HEK293 (cell line): ENCODE measurements at regions not wholly inside any gene's neighbourhood (a gene's known extent, or its start where the extent isn't known, plus 50 kb on each side); places are given as distances from the start of the nearest gene placed in this dataset.

ENCODE experiments used
- CTCF ChIA-PET: fragments of 350-600 bp; formaldehyde crosslinking; extraction: SDS; loops from one replicate; lab custom pipeline; 2021; ENCODE audit warnings: antibody characterized with exemption; lab: Yijun Ruan, JAX
- POLR2A ChIA-PET: fragments of 300-600 bp; formaldehyde crosslinking; extraction: SDS; loops from one replicate; lab custom pipeline; 2020; ENCODE audit warnings: antibody characterized with exemption, inconsistent platforms; lab: Yijun Ruan, JAX
- H3K27ac ChIP-seq: fragments of 200-500 bp; sonication (Bioruptor generic); 2 replicates; pipeline ENCODE4 v1.5.1; 2014; ENCODE audit warnings: low read depth, low read length, control low read depth, inconsistent platforms; ENCODE audit errors: extremely low read depth
- H3K36me3 ChIP-seq, 2 experiments: fragments of 200-500 bp in 1 of 2; sonication (Bioruptor generic) in 1 of 2; 1 replicate in 1 of 2; 2 replicates in 1 of 2; pipeline ENCODE4 v1.5.1; 2014 to 2017; ENCODE audit warnings: inconsistent platforms in 2 of 2, low read length in 2 of 2; ENCODE audit not compliant: control insufficient read depth in 2 of 2, insufficient read depth in 1 of 2
- H3K4me1 ChIP-seq: fragments of 200-500 bp; sonication (Bioruptor generic); 2 replicates; pipeline ENCODE4 v1.5.1; 2014; ENCODE audit warnings: mild to moderate bottlenecking, low read length, inconsistent platforms; ENCODE audit not compliant: control insufficient read depth, insufficient read depth
- H3K4me3 ChIP-seq: 2 replicates; pipeline ENCODE4 v1.5.1; 2011; ENCODE audit warnings: low read depth, mild to moderate bottlenecking, control low read depth, low read length, moderate library complexity
- H3K9me3 ChIP-seq: fragments of 200-500 bp; sonication (Bioruptor generic); 2 replicates; pipeline ENCODE4 v1.5.1; 2014; ENCODE audit warnings: low read depth, low read length, inconsistent platforms; ENCODE audit not compliant: control insufficient read depth, insufficient read depth
- AEBP2 ChIP-seq: fragments of 450-650 bp; formaldehyde crosslinking; IDR thresholded peaks from 2 replicates; pipeline ENCODE4 v1.5.1; 2016; ENCODE audit warnings: missing biosample characterization, missing genetic modification characterization, borderline replicate concordance
- BCL11B ChIP-seq: fragments of 450-650 bp; formaldehyde crosslinking; IDR thresholded peaks from 2 replicates; pipeline ENCODE4 v1.5.1; 2016; ENCODE audit warnings: low read depth, missing biosample characterization, missing genetic modification characterization
- FEZF1 ChIP-seq: fragments of 450-650 bp; formaldehyde crosslinking; IDR thresholded peaks from 2 replicates; pipeline ENCODE4 v1.5.1; 2016; ENCODE audit warnings: missing biosample characterization, missing genetic modification characterization
- HOXD13 ChIP-seq: sonication (generic); formaldehyde crosslinking; IDR thresholded peaks from 2 replicates; pipeline ENCODE4 v1.8.0; 2022; ENCODE audit warnings: missing genetic modification reagents, borderline replicate concordance
- KLF10 ChIP-seq: fragments of 450-650 bp; IDR thresholded peaks from 2 replicates; pipeline ENCODE4 v1.5.1; 2018; ENCODE audit warnings: missing biosample characterization, mild to moderate bottlenecking, missing genetic modification characterization
- KLF7 ChIP-seq: fragments of 450-650 bp; formaldehyde crosslinking; IDR thresholded peaks from 2 replicates; pipeline ENCODE4 v1.5.1; 2016; ENCODE audit warnings: missing biosample characterization, missing genetic modification characterization, borderline replicate concordance
- SCRT2 ChIP-seq: fragments of 450-650 bp; formaldehyde crosslinking; IDR thresholded peaks from 2 replicates; pipeline ENCODE4 v1.5.1; 2016; ENCODE audit warnings: missing biosample characterization, missing genetic modification characterization
- SP2 ChIP-seq: fragments of 450-650 bp; formaldehyde crosslinking; IDR thresholded peaks from 2 replicates; pipeline ENCODE4 v1.5.1; 2016; ENCODE audit warnings: missing biosample characterization, missing genetic modification characterization
- SP7 ChIP-seq: fragments of 450-650 bp; formaldehyde crosslinking; IDR thresholded peaks from 2 replicates; pipeline ENCODE4 v1.5.1; 2016; ENCODE audit warnings: missing biosample characterization, missing genetic modification characterization
- TSHZ1 ChIP-seq: fragments of 450-650 bp; formaldehyde crosslinking; IDR thresholded peaks from 2 replicates; pipeline ENCODE4 v1.5.1; 2016; ENCODE audit warnings: missing biosample characterization, missing genetic modification characterization, borderline replicate concordance
- ZNF132 ChIP-seq: fragments of 450-650 bp; formaldehyde crosslinking; IDR thresholded peaks from 2 replicates; pipeline ENCODE4 v1.5.1; 2017; ENCODE audit warnings: missing biosample characterization, missing genetic modification characterization, borderline replicate concordance
- ZNF169 ChIP-seq: fragments of 450-650 bp; formaldehyde crosslinking; IDR thresholded peaks from 2 replicates; pipeline ENCODE4 v1.5.1; 2016; ENCODE audit warnings: missing biosample characterization, missing genetic modification characterization
- ZNF292 ChIP-seq: fragments of 450-650 bp; formaldehyde crosslinking; IDR thresholded peaks from 2 replicates; pipeline ENCODE4 v1.5.1; 2016; ENCODE audit warnings: low read depth, missing biosample characterization, missing genetic modification characterization, borderline replicate concordance
- ZNF529 ChIP-seq: fragments of 450-650 bp; formaldehyde crosslinking; IDR thresholded peaks from 2 replicates; pipeline ENCODE4 v1.5.1; 2017; ENCODE audit warnings: missing genetic modification characterization, missing biosample characterization; ENCODE audit not compliant: insufficient replicate concordance
- ZNF571 ChIP-seq: fragments of 450-650 bp; formaldehyde crosslinking; IDR thresholded peaks from 2 replicates; pipeline ENCODE4 v1.5.0; 2017; ENCODE audit warnings: missing biosample characterization, missing genetic modification characterization
- ZNF623 ChIP-seq: fragments of 450-650 bp; formaldehyde crosslinking; IDR thresholded peaks from 2 replicates; pipeline ENCODE4 v1.5.1; 2016; ENCODE audit warnings: missing biosample characterization, missing genetic modification characterization
- ZNF677 ChIP-seq: fragments of 450-650 bp; IDR thresholded peaks from 2 replicates; pipeline ENCODE4 v1.5.0; 2018; ENCODE audit warnings: missing biosample characterization, mild to moderate bottlenecking, missing genetic modification characterization, moderate library complexity
- TF ChIP-seq, protein P1 (sequence below): fragments of 450-650 bp; formaldehyde crosslinking; IDR thresholded peaks from 2 replicates; pipeline ENCODE4; 2016; ENCODE audit warnings: missing biosample characterization, missing genetic modification characterization
- TF ChIP-seq, protein P2 (sequence below): fragments of 450-650 bp; formaldehyde crosslinking; IDR thresholded peaks from 2 replicates; pipeline ENCODE4 v1.5.1; 2017; ENCODE audit warnings: missing biosample characterization, missing genetic modification characterization
- TF ChIP-seq, protein P3 (sequence below): fragments of 450-650 bp; formaldehyde crosslinking; IDR thresholded peaks from 2 replicates; pipeline ENCODE4 v1.5.1; 2016; ENCODE audit warnings: missing biosample characterization, missing genetic modification characterization

DNA sequence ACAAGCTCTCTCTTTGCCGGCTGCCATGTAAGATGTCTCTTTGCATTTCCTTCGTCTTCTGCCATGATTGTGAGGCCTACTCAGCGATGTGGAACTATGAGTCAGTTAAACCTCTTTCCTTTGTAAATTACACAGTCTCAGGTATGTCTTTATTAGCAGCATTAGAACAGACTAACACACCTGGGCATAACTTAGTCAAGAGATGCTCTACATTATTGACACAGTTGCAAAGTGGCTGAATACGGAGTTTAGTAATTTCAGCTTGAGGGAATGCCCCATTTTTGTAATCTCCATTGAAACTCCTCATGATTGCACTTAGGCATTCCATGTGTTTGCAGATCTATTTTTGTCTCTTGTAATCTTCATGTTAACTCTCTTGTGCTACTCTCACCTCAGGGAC is 299.5 kb upstream of the HAND2 start:
- ChIA-PET POLR2A (no interaction called here), CTCF (no interaction called here)
- no peak overlapping the region for H3K4me3 ChIP-seq
- no peaks in the 10 kb centered on the region for H3K4me1 ChIP-seq
- H3K9me3 ChIP-seq, result no peaks in the 10 kb centered on the region
- TF ChIP-seq SCRT2 (tag by site-specific recombination) (no peak), TSHZ1 (tag by site-specific recombination) (no peak), FEZF1 (no peak), KLF10 (tag by site-specific recombination) (no peak), SP2 (tag by site-specific recombination) (no peak)
- TF ChIP-seq, protein P1, sequence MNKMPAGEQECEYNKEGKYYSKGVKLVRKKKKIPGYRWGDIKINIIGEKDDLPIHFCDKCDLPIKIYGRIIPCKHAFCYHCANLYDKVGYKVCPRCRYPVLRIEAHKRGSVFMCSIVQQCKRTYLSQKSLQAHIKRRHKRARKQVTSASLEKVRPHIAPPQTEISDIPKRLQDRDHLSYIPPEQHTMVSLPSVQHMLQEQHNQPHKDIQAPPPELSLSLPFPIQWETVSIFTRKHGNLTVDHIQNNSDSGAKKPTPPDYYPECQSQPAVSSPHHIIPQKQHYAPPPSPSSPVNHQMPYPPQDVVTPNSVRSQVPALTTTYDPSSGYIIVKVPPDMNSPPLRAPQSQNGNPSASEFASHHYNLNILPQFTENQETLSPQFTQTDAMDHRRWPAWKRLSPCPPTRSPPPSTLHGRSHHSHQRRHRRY (tag by site-specific recombination), result no peak
- H3K36me3 ChIP-seq, result no peaks in the 10 kb centered on the region
- H3K27ac ChIP-seq, result no peak overlapping the region

DNA sequence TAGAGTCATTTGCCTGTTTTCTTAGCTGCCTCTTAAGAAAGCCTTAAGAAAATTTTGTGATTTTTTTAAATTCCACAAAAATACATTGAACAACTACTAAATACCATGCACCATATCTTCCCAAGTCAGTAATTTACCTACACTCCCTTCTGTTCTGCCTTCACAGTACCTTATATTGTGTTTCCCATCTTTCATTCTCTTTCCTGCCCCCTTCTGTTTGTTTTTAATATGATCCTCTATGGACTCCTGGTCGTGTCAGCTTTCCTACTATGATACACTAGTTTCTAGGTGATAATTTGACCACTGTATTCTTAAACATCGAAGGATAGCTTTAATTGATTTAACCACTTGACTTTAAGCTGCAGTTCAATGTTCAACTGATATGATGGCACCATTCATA is 297.7 kb upstream of the HAND2 start:
- POLR2A ChIA-PET, result no interaction called here
- H3K9me3 ChIP-seq, result no peaks in the 10 kb centered on the region
- no peak overlapping the region for H3K27ac ChIP-seq
- TF ChIP-seq ZNF132 (tag by site-specific recombination) (no peak), KLF7 (tag by site-specific recombination) (no peak), ZNF169 (no peak), ZNF529 (no peak), SP7 (tag by site-specific recombination) (no peak), BCL11B (tag by site-specific recombination) (no peak), ZNF623 (tag by site-specific recombination) (no peak), ZNF677 (tag by site-specific recombination) (no peak), ZNF571 (tag by site-specific recombination) (no peak), AEBP2 (tag by site-specific recombination) (no peak), ZNF292 (no peak), HOXD13 (CRISPR knock-in tag) (no peak)
- TF ChIP-seq, protein P2, sequence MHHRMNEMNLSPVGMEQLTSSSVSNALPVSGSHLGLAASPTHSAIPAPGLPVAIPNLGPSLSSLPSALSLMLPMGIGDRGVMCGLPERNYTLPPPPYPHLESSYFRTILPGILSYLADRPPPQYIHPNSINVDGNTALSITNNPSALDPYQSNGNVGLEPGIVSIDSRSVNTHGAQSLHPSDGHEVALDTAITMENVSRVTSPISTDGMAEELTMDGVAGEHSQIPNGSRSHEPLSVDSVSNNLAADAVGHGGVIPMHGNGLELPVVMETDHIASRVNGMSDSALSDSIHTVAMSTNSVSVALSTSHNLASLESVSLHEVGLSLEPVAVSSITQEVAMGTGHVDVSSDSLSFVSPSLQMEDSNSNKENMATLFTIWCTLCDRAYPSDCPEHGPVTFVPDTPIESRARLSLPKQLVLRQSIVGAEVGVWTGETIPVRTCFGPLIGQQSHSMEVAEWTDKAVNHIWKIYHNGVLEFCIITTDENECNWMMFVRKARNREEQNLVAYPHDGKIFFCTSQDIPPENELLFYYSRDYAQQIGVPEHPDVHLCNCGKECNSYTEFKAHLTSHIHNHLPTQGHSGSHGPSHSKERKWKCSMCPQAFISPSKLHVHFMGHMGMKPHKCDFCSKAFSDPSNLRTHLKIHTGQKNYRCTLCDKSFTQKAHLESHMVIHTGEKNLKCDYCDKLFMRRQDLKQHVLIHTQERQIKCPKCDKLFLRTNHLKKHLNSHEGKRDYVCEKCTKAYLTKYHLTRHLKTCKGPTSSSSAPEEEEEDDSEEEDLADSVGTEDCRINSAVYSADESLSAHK (tag by site-specific recombination), result no peak
- TF ChIP-seq, protein P3, sequence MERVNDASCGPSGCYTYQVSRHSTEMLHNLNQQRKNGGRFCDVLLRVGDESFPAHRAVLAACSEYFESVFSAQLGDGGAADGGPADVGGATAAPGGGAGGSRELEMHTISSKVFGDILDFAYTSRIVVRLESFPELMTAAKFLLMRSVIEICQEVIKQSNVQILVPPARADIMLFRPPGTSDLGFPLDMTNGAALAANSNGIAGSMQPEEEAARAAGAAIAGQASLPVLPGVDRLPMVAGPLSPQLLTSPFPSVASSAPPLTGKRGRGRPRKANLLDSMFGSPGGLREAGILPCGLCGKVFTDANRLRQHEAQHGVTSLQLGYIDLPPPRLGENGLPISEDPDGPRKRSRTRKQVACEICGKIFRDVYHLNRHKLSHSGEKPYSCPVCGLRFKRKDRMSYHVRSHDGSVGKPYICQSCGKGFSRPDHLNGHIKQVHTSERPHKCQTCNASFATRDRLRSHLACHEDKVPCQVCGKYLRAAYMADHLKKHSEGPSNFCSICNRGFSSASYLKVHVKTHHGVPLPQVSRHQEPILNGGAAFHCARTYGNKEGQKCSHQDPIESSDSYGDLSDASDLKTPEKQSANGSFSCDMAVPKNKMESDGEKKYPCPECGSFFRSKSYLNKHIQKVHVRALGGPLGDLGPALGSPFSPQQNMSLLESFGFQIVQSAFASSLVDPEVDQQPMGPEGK (tag by site-specific recombination), result no peak
- H3K4me1 ChIP-seq, result no peaks in the 10 kb centered on the region
- CTCF ChIA-PET, result interaction anchor here (0.6 to 1.7 kb wide), 4 partner anchors 280 to 777 kb away, joined by 3 to 5 read pairs (median 4); partner anchors contain the start of gene HAND2
- H3K36me3 ChIP-seq, result no peaks in the 10 kb centered on the region
- no peak overlapping the region for H3K4me3 ChIP-seq
